Activated naive CD8-positive, alpha-beta T cell (primary cell): ENCODE measurements at regions not wholly inside any gene's neighbourhood (a gene's known extent, or its start where the extent isn't known, plus 50 kb on each side); places are given as distances from the start of the nearest gene placed in this dataset.
"Not testable (repeated sequence)": the region's sequence is repeated elsewhere in the genome, so short reads cannot be mapped to it uniquely, and the experiment has no call there.

Source experiments
- H3K27ac Mint-ChIP-seq: one replicate; pipeline ENCODE4 v1.8.0; 2021; ENCODE audit warnings: mixed read lengths
- H3K27me3 Mint-ChIP-seq: one replicate; pipeline ENCODE4 v1.8.0; 2021; ENCODE audit warnings: mixed read lengths
- H3K36me3 Mint-ChIP-seq: one replicate; pipeline ENCODE4 v1.8.0; 2021; ENCODE audit warnings: mixed read lengths
- H3K4me1 Mint-ChIP-seq: one replicate; pipeline ENCODE4 v1.8.0; 2021; ENCODE audit warnings: low read depth, mixed read lengths
- H3K4me3 Mint-ChIP-seq: one replicate; pipeline ENCODE4 v1.8.0; 2021; ENCODE audit warnings: mild to moderate bottlenecking, mixed read lengths
- H3K9me3 Mint-ChIP-seq: one replicate; pipeline ENCODE4 v1.8.0; 2021; ENCODE audit warnings: low read depth, mixed read lengths

DNA sequence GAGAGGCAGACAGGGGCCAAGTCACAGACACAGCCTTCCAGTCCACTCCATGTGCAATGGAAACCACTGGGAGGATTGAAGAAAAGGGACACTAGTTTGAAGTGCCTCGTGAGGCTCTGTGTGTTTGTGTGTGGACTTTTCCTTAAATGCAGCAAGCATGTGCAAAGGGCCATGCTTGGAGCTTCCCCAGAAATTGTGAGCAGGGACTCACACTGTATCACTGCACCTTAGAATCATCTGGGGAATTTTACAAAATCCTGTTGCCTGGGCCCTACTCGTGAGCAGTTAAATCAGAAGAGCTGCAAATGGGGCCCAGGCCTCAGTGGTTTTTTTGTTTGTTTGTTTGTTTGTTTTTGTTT is 137.8 kb downstream of the TRIM43 start:
- H3K36me3 Mint-ChIP-seq: no peaks in the 10 kb centered on the region
- no peaks in the 10 kb centered on the region for H3K9me3 Mint-ChIP-seq
- peaks cover 10% of the 10 kb centered on the region for H3K27me3 Mint-ChIP-seq
- no peaks in the 10 kb centered on the region for H3K4me1 Mint-ChIP-seq
- no peak overlapping the region for H3K27ac Mint-ChIP-seq
- no peak overlapping the region for H3K4me3 Mint-ChIP-seq

GRCh38 chr2:95730813-95731212 is 139.0 kb downstream of the TRIM43 start:
- H3K36me3 Mint-ChIP-seq: no peaks in the 10 kb centered on the region
- H3K4me1 Mint-ChIP-seq: no peaks in the 10 kb centered on the region
- peaks cover 11% of the 10 kb centered on the region for H3K27me3 Mint-ChIP-seq
- no peaks in the 10 kb centered on the region for H3K9me3 Mint-ChIP-seq
- no peak overlapping the region for H3K4me3 Mint-ChIP-seq
- H3K27ac Mint-ChIP-seq: no peak overlapping the region

DNA sequence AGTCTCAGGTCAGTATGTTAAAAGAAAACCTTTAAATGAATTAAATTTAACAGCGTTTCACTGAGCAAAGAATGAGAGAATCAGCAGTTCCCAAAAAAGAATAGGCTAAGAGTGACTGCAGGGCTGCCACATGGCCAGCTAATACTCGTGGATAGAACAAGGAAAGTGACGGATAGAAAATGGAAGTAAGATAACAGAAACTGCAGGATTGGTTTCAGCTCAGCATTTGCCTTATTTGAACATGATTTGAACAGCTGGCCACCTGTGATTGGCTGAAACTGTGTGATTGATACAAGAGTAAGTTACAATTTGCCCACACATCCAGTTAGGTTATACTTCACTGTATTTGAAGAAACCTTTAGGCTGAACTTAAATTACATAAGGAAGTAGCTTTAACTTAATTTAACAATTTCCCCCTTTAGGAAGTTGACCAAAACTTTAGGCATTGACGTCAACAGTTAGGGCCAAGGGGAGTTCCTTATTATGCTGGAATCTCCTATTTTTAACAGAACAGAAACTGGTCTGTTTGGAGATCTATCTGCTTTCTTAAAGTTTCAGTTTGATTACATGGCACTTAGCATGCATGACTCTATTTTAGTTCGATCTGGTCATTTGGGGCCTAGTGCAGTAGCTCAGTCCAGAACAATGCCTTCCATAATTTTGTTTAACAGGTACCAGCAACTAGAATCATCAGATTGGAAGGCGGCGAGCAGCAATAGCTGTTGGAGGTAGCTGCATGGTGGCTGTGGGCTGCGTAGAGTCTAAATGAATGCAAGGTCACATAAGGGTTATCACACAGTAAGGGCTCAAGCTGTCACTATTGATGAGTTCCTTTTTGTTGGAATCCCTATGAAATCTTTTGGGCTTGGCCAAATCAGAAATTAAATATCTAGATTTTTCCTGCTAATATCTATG is 143.4 kb downstream of the TRIM43 start:
- no peaks in the 10 kb centered on the region for H3K4me1 Mint-ChIP-seq
- H3K4me3 Mint-ChIP-seq: no peak overlapping the region
- peaks cover 16% of the 10 kb centered on the region for H3K27me3 Mint-ChIP-seq
- H3K36me3 Mint-ChIP-seq: no peaks in the 10 kb centered on the region
- H3K27ac Mint-ChIP-seq: no peak overlapping the region
- H3K9me3 Mint-ChIP-seq: no peaks in the 10 kb centered on the region

DNA sequence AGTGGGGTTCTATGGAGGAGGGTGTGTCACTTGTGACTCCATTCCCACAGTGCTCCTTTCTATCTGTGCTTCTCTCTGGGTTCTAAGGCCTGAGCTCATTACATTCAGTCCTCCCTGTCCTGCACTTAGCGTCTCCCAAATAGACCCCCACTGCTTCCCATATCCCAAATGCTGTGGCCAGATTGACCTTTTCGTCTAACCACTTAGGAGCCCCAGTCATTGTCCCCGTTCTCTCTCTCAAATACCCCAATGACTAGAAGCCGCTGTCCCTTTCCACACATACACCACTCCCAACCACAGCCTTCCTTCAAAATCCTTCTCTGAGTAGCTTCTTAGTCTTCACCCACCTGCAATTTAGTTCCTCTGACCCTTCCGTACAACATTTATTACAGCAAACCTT is 146.5 kb downstream of the TRIM43 start:
- no peaks in the 10 kb centered on the region for H3K9me3 Mint-ChIP-seq
- H3K36me3 Mint-ChIP-seq: no peaks in the 10 kb centered on the region
- no peak overlapping the region for H3K4me3 Mint-ChIP-seq
- H3K4me1 Mint-ChIP-seq: no peaks in the 10 kb centered on the region
- no peak overlapping the region for H3K27ac Mint-ChIP-seq
- H3K27me3 Mint-ChIP-seq: peaks cover 14% of the 10 kb centered on the region

GRCh38 chr2:95752126-95752525 is 160.3 kb downstream of the TRIM43 start:
- H3K27me3 Mint-ChIP-seq, H3K9me3 Mint-ChIP-seq, H3K27ac Mint-ChIP-seq, H3K4me3 Mint-ChIP-seq, H3K36me3 Mint-ChIP-seq, H3K4me1 Mint-ChIP-seq: not testable (repeated sequence)

GRCh38 chr2:95753812-95754211 is 162.0 kb downstream of the TRIM43 start:
- H3K27ac Mint-ChIP-seq, H3K9me3 Mint-ChIP-seq, H3K27me3 Mint-ChIP-seq, H3K4me3 Mint-ChIP-seq, H3K36me3 Mint-ChIP-seq, H3K4me1 Mint-ChIP-seq: not testable (repeated sequence)

GRCh38 chr2:95754213-95754612 is 162.4 kb downstream of the TRIM43 start:
- H3K9me3 Mint-ChIP-seq, H3K27ac Mint-ChIP-seq, H3K4me3 Mint-ChIP-seq, H3K36me3 Mint-ChIP-seq, H3K4me1 Mint-ChIP-seq, H3K27me3 Mint-ChIP-seq: not testable (repeated sequence)

GRCh38 chr2:95754819-95755563 is 163.2 kb downstream of the TRIM43 start:
- H3K9me3 Mint-ChIP-seq, H3K27me3 Mint-ChIP-seq, H3K4me1 Mint-ChIP-seq, H3K4me3 Mint-ChIP-seq, H3K36me3 Mint-ChIP-seq, H3K27ac Mint-ChIP-seq: not testable (repeated sequence)

GRCh38 chr2:95755956-95756669 is 164.3 kb downstream of the TRIM43 start:
- not testable (repeated sequence) for H3K9me3 Mint-ChIP-seq, H3K4me1 Mint-ChIP-seq, H3K4me3 Mint-ChIP-seq, H3K27ac Mint-ChIP-seq, H3K36me3 Mint-ChIP-seq, H3K27me3 Mint-ChIP-seq

DNA sequence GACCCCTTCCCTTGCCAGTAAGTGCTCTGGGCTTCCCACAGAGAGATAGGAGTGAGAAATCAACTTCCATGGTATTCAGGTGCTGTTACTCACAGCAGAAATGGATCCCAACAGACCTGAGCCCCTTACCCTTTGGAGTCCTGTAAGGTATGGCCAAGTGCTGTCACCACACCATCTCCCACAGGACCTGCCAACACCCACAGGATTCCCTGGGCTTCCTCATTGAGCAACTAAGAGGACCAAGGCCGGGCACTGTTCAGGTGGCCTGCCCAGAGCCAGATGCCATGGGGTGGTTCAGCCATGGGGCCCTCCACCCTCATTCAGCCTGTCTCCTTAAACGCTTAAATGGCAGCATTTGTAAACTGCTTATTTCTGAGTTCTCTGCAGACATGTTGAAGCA is 166.2 kb downstream of the TRIM43 start:
- Mint-ChIP-seq H3K36me3 (no peaks in the 10 kb centered on the region), H3K9me3 (no peaks in the 10 kb centered on the region), H3K27ac (no peak overlapping the region), H3K4me1 (no peaks in the 10 kb centered on the region), H3K4me3 (no peak overlapping the region), H3K27me3 (no peaks in the 10 kb centered on the region)

- Mint-ChIP-seq H3K4me3 (no peak overlapping the region), H3K9me3 (no peaks in the 10 kb centered on the region), H3K27me3 (no peaks in the 10 kb centered on the region), H3K36me3 (no peaks in the 10 kb centered on the region), H3K27ac (no peak overlapping the region), H3K4me1 (no peaks in the 10 kb centered on the region)
Measured at GRCh38 chr2:95759481-95760246, 167.9 kb downstream of the TRIM43 start.

DNA sequence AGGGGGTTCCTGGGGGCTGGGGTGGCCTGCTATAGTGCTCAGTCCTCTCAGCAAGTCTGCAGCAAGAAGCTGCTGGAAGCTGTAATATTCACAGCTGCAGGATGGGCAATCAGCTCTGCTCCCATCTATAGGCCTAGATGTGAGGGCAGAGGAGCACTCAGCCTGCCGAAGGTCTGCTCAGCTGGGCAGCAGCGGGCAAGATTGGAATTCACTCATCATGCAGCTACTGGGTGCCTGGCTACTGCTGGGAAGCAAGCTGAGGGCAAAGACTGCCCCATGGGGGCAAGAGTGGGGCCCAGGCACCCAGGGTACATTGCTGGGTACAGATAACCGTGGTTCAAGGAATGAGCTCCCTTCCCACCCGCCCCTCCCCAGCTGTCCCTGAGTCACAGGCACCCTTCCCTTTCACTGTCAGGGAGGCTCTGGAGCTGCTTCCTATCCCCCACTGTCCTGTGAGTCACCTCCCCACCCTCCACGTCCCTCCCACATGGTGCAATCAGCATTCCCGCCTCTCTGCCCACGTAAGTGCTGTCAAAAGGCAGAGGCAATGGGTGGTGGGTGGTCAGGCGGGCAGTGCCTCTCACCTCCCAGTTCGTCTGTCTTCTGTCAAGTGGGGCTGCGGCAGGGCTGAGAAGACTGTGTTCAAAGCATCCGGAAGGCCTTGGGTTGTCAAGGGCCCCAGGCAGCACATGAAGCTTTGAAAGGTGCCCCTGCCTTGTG is 169.2 kb downstream of the TRIM43 start:
- H3K9me3 Mint-ChIP-seq: no peaks in the 10 kb centered on the region

GRCh38 chr2:95761556-95761955 is 169.8 kb downstream of the TRIM43 start:
- no peaks in the 10 kb centered on the region for H3K27me3 Mint-ChIP-seq
- H3K4me1 Mint-ChIP-seq: no peaks in the 10 kb centered on the region
- no peak overlapping the region for H3K27ac Mint-ChIP-seq
- no peaks in the 10 kb centered on the region for H3K9me3 Mint-ChIP-seq
- H3K36me3 Mint-ChIP-seq: no peaks in the 10 kb centered on the region
- no peak overlapping the region for H3K4me3 Mint-ChIP-seq

More for the DNA sequence above, 169.2 kb downstream of the TRIM43 start:
- Mint-ChIP-seq H3K27ac (no peak overlapping the region), H3K4me3 (no peak overlapping the region), H3K4me1 (no peaks in the 10 kb centered on the region), H3K36me3 (no peaks in the 10 kb centered on the region), H3K27me3 (no peaks in the 10 kb centered on the region)
